GM12873 (cell line): ENCODE measurements at regions not wholly inside any gene's neighbourhood (a gene's known extent, or its start where the extent isn't known, plus 50 kb on each side); places are given as distances from the start of the nearest gene placed in this dataset.

ENCODE experiments used
- TF ChIP-seq, protein P1 (sequence below): IDR thresholded peaks from 2 replicates; pipeline ENCODE4 v1.5.1; 2012; ENCODE audit warnings: low read depth, mild to moderate bottlenecking, moderate library complexity, low read length, control low read depth; ENCODE audit not compliant: insufficient read depth; ENCODE audit errors: missing control alignments

DNA sequence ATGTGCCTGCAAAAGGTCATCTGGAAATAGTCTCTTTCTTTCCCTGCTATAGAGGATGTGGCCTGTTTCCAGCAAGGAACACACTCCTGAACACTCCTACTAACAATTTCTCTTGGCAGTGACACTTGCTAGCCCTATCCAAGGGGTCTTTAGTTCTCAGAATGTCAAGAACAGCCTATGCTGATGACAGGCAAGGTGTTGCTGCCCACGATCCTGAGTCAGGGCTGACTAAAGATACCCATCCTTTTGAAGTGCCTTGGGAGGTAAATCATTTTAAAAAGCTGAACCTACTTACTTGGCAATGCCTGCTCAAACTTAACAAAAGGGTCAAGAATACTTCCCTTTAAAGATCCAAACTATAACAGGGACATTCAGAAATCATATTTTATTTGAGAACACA is 1146.4 kb downstream of the VRK1 start:
- TF ChIP-seq, protein P1, sequence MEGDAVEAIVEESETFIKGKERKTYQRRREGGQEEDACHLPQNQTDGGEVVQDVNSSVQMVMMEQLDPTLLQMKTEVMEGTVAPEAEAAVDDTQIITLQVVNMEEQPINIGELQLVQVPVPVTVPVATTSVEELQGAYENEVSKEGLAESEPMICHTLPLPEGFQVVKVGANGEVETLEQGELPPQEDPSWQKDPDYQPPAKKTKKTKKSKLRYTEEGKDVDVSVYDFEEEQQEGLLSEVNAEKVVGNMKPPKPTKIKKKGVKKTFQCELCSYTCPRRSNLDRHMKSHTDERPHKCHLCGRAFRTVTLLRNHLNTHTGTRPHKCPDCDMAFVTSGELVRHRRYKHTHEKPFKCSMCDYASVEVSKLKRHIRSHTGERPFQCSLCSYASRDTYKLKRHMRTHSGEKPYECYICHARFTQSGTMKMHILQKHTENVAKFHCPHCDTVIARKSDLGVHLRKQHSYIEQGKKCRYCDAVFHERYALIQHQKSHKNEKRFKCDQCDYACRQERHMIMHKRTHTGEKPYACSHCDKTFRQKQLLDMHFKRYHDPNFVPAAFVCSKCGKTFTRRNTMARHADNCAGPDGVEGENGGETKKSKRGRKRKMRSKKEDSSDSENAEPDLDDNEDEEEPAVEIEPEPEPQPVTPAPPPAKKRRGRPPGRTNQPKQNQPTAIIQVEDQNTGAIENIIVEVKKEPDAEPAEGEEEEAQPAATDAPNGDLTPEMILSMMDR, result no peak

- TF ChIP-seq, protein P1, result no peak
Measured at GRCh38 chr14:97944380-97944779, 1147.2 kb downstream of the VRK1 start.

DNA sequence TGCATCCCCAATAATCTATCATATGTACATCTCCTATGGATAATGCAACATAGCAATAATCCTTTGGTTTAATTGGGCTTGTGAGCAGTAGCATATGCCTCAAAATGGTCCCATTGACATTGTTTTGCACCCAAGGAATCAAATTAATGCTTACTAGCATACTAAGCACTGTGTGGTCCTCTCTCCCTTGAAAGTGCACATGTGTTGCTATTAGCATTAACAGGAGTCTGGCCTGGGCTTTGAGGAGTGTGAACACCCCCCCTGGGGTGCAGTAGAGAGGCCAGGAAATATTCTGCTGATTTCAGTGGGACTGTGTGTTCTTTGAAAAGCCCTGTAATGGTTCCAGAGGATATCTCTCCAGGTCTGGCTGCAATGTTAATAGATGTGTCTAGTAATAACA is 1148.4 kb downstream of the VRK1 start:
- TF ChIP-seq, protein P1, result no peak

DNA sequence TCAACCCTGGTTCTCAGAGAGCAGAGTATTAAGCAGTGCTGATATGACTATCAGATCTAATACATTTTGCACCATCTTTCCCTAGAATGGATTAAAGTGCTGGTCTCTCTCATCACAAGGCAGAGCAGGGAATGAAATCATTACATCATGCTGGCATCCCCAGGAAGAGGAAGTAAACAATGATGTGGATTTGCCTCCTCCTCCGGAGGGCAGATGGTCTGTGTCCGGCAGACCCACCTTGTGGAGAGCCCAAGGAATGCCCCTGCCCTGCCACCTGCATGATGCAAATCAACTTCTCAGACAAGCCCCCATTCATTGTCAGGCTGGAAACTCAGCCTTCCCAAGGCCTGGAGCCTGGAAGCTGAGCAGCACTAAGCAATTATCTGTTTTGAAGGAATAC is 1149.1 kb downstream of the VRK1 start:
- TF ChIP-seq, protein P1, result no peak

DNA sequence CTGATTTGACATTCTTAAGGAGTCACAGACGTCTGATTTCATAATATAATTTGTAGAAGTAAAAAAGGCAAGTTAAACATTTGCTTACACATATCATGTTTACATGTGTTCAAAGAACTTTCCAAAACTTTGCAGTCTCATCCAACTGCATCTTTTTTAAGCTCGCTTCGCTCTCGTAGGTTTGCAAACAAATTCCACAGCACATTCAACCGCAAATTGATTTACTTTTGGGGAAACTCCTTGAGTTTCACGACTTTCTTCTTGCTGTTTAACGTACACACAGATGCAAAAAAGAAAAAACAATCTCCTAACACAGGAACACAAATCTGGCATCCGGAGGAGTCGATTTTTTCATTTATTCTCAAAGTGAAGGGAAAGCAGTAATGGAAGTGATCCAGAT is 1149.5 kb downstream of the VRK1 start:
- TF ChIP-seq, protein P1, result no peak

- TF ChIP-seq, protein P1, result no peak
Measured at GRCh38 chr14:97948841-97949240, 1151.7 kb downstream of the VRK1 start.

DNA sequence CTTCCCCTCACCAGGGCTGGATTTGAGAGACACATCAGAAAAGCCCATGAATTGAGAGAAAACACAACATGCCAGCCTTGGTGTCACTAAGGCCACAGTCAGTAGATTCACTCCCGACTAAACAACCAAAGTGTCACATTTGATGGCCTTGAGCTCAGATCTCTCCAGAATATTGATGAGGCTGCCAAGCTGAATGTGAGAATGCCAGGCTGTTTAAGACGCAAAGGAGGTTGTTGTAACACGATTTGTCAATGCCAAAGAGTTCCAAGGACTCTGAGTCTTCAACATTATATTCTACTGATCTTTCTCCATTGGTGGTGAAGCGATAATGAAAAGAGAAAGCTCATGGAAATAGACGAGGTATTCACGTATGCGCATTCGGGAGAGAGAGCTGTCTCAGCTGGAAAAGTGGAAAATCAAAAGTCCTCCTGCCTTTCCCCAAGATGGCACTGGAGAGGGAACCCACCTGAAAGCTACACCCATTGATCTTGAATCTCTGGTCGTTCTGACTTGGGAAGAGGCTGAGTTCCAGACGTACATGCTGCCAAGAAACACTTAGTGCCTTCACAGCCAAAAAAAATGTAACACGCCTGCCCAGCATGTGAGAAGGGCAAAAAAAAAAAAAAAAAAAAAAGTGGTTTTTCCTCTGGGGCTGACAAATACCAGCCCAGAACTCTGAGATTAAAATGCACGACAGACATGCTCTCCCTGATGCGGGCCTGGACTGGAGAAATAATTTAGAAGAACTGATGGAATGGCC is 1159.6 kb downstream of the VRK1 start:
- TF ChIP-seq, protein P1, result no peak
